ENCODE measurements at regions not wholly inside any gene's neighbourhood (a gene's known extent, or its start where the extent isn't known, plus 50 kb on each side); places are given as distances from the start of the nearest gene placed in this dataset.
A peak's percentile ranks its signal among the peaks of the same experiment; 100 is the strongest.

DNA sequence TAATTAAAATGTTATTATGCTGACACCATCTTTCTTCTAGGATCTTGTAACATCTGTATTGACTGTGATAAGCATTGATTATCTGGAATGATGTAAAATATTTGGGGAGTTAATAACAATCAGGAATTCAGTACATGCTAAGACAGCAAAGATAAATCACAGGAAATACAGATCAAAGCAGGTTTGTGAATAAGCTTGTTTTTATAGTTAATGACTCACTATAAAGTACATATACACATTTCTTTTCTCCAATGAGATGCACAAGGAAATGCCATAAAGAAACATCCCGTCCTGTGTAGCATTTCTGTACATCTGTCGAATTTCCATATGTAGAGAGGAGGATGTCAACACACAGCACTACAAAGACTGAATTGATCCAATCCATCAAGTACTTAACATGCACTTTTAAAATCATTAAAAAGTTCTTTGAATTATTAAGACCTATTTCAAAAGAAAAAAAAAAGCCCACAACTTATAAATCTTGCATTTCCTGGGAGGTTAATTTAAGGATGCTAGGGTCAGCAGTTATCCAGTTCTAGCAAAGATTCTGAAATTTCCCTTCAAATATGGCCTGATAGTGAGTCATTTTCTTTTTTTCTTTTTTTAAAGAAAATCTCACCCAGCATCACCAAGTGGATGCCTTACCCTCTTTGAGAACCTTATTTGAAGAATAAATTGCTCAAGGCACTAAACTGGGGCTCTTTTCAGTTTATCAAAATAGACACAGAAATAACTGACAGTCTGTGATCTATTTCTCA is 243.2 kb upstream of the NR5A2 start:
- TF ChIP-seq, protein P1, sequence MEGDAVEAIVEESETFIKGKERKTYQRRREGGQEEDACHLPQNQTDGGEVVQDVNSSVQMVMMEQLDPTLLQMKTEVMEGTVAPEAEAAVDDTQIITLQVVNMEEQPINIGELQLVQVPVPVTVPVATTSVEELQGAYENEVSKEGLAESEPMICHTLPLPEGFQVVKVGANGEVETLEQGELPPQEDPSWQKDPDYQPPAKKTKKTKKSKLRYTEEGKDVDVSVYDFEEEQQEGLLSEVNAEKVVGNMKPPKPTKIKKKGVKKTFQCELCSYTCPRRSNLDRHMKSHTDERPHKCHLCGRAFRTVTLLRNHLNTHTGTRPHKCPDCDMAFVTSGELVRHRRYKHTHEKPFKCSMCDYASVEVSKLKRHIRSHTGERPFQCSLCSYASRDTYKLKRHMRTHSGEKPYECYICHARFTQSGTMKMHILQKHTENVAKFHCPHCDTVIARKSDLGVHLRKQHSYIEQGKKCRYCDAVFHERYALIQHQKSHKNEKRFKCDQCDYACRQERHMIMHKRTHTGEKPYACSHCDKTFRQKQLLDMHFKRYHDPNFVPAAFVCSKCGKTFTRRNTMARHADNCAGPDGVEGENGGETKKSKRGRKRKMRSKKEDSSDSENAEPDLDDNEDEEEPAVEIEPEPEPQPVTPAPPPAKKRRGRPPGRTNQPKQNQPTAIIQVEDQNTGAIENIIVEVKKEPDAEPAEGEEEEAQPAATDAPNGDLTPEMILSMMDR (conservative IDR thresholded peaks at IDR 0.05; ENCODE audit: low read depth), result no peak
- POLR2A ChIA-PET (ENCODE audit: low non-redundant PET), result no interaction called here
- CTCF ChIA-PET, result interaction anchor here (0.7 to 1.5 kb wide), 2 partner anchors 76 to 100 kb away, joined by 3 read pairs; no protein-coding TSS in a partner anchor
- DNase-seq (ENCODE audit: low spot score), result peak; percentile 87
- H3K27ac ChIP-seq, result no peak overlapping the region

DNA sequence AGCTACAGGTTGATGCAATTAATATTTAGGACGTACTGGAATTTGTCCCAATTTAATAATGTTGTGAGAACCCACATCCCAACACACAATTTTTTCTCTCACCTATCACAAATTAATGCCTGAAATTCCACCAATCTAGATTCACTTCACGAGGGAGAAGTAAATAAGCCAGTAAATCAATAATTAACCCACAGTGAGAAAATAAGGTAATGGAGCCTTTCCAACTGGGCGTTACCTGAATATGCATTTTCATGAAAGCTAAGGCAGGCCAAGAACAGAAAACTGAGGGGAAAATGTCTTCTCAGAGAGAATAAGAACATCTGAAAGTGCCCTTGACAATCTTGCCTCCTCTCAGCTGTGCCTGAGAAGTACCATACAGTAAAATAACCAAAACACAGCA is 240.8 kb upstream of the NR5A2 start:
- POLR2A ChIA-PET (ENCODE audit: low non-redundant PET), result no interaction called here
- no peak for DNase-seq (ENCODE audit: low spot score)
- H3K27ac ChIP-seq, result no peak overlapping the region
- CTCF ChIA-PET, result interaction anchor here (0.6 to 0.9 kb wide), 4 partner anchors 11 to 597 kb away, joined by 3 to 7 read pairs (median 5); no protein-coding TSS in a partner anchor
- TF ChIP-seq, protein P1 (conservative IDR thresholded peaks at IDR 0.05; ENCODE audit: low read depth), result no peak

DNA sequence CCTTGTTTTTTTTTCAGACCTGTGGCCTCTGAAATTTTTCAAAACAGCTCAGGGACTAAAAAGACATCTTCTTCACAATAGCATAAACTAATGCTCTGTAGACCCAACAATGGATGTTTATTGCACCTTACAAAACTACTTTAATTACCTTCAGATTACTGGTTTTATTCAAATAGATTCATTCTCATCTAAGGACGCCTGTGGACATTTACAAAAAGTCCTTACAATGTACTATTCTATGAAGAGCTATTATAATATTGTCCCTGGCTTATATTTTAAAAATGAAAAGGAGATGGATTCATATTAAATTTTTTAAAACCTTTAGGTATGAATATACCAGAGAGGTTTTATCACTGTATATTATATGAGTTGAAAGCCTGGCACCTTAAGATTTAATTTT is 238.4 kb upstream of the NR5A2 start:
- ChIA-PET CTCF (interaction anchor here (0.7 to 1.0 kb wide), 2 partner anchors 22 to 245 kb away, joined by 3 read pairs; no protein-coding TSS in a partner anchor), POLR2A (ENCODE audit: low non-redundant PET) (interaction anchor here (1.3 kb wide), 1 partner anchor 10 kb away, joined by 4 read pairs; no protein-coding TSS in a partner anchor)
- no peak for DNase-seq (ENCODE audit: low spot score)
- no peak overlapping the region for H3K27ac ChIP-seq
- TF ChIP-seq, protein P1 (conservative IDR thresholded peaks at IDR 0.05; ENCODE audit: low read depth), result no peak

DNA sequence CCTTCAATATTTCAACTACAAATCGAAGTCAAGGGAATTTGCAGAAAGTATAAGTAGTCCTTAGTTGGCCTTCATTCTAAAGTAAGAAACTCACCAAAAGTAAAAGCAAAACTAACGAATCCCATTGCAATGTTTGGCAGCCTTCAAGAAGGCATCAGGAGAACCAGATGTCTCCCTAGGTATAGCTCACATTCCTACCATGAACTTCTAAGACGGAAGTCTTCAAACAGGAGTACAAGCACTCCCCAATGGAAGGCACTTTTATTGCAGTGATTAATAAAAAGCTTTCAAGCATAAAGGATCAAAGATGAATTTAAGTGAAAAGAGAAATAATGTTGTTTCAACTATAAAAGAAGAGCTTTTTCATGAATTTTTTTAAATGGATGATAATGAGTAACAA is 236.0 kb upstream of the NR5A2 start:
- POLR2A ChIA-PET (ENCODE audit: low non-redundant PET), result no interaction called here
- CTCF ChIA-PET, result no interaction called here
- H3K27ac ChIP-seq, result no peak overlapping the region
- DNase-seq (ENCODE audit: low spot score), result no peak
- TF ChIP-seq, protein P1 (conservative IDR thresholded peaks at IDR 0.05; ENCODE audit: low read depth), result no peak

DNA sequence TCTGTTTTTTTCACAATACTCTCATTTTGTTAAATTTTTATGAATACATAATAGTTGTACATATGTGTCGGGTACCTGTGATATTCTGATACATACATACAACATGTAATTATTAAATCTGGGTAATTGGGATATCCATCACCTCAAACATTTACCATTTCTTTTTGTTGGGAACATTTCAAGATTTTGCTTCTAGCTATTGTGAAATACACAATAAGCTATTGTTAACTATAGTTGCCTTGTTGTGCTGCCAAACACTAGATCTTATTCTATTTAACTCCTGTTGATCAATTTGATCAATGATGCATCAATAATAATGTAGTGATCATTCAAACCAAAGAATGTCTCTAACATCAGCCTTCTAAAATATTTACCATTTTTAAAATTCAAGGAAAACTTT is 234.6 kb upstream of the NR5A2 start:
- CTCF ChIA-PET, result interaction anchor here (0.6 kb wide), 1 partner anchor 108 kb away, joined by 3 read pairs; no protein-coding TSS in a partner anchor
- no peak for DNase-seq (ENCODE audit: low spot score)
- no peak overlapping the region for H3K27ac ChIP-seq
- TF ChIP-seq, protein P1 (conservative IDR thresholded peaks at IDR 0.05; ENCODE audit: low read depth), result no peak
- POLR2A ChIA-PET (ENCODE audit: low non-redundant PET), result no interaction called here

DNA sequence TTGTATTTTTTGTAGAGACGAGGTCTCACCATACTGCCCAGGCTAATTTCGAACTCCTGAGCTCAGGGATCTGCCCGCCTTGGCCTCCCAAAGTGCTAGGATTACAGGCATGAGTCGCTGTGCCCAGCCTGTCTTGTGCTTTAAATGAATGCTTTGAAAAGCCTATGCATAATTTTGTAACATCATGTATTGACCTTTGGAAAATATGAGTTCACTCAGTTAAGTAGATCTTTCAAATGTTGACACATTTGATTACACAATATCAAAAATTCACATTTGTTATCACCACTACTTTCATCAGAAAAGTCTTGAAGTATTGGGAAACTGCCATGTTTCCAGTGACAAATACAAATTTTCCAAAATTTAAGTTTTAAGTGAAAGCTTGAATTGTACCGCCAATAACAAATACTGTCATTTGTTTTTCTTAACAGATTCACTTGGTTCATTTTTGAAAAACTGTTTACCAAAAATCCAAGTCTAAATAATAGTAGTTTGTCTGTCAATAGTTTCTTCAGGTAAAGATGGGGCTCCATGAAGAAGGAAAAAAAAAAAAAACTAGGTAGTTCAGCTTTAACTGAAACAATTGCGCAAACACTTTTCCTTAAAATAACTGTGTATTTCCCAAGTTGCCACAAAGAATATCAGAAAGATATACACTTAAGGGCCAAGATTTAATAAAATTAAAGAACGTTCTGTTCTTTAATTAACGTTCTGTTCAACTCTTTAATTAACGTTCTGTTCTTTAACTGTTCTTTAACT is 233.2 kb upstream of the NR5A2 start:
- DNase-seq (ENCODE audit: low spot score), result no peak
- CTCF ChIA-PET, result interaction anchor here (0.6 to 1.2 kb wide), 7 partner anchors 33 to 134 kb away, joined by 3 to 7 read pairs (median 3); no protein-coding TSS in a partner anchor
- POLR2A ChIA-PET (ENCODE audit: low non-redundant PET), result interaction anchor here (0.6 kb wide), 1 partner anchor 610 kb away, joined by 3 read pairs; no protein-coding TSS in a partner anchor
- H3K27ac ChIP-seq, result no peak overlapping the region
- TF ChIP-seq, protein P1 (conservative IDR thresholded peaks at IDR 0.05; ENCODE audit: low read depth), result no peak
